ENCODE measurements at regions not wholly inside any gene's neighbourhood (a gene's known extent, or its start where the extent isn't known, plus 50 kb on each side); places are given as distances from the start of the nearest gene placed in this dataset.
A peak's percentile ranks its signal among the peaks of the same experiment; 100 is the strongest.
"Not testable (repeated sequence)": the region's sequence is repeated elsewhere in the genome, so short reads cannot be mapped to it uniquely, and the experiment has no call there.

DNA sequence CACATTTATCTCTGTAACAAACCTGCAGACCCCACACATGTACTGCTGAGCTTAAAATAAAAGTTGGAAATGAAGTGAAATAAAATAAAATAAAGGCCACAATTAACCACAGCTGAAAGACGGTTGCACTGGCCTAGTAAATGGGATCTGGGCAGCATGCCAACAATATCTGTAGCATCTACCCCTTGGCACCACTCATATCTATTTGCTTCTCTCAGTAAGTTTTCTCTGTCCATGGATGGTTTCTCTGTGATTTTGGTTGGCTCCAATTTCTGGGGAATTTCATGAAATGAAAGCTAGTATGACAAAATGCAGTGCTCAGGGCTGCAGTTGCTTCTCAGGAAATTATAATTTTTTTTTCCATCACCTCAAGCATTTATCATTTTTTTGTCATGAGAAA is 172.0 kb upstream of the IL15 start:
- DNase-seq, result no peak

DNA sequence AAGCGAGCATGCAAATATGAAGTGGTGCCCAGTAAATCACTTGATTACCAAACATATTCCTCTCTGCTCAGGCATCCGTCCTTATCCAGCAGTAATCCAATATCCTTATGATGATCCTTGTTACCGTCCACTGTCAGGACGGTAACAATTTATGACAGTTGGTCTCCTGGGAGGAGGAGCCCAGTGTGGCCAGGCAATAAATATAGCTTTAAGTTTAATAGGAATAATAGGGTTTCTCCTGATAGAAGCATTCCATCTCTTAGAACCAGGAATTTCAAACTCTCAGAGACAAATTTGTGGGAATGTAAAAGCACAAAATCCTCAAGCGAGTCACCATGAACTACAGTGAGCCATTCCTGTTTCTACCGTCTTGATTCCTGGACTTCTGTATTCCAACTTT is 171.2 kb upstream of the IL15 start:
- peak; percentile 53 for DNase-seq

DNA sequence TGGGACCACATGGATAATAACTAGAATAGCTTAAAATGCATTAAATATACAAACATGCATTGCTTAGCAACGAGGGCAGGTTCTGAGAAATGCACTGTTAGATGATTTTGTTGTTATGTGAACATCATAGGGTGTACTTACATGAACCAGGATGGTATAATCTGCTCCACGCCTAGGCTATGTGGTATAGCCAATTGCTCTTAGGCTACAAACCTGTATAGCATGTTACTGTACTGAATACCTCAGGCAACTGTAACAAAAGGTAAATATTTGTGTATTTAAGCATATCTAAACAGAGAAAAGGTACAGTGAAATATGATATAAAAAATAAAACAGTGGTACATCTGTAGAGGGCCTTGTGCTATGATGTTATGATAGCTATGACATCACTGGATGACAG is 169.2 kb upstream of the IL15 start:
- peak; percentile 42 for DNase-seq

DNA sequence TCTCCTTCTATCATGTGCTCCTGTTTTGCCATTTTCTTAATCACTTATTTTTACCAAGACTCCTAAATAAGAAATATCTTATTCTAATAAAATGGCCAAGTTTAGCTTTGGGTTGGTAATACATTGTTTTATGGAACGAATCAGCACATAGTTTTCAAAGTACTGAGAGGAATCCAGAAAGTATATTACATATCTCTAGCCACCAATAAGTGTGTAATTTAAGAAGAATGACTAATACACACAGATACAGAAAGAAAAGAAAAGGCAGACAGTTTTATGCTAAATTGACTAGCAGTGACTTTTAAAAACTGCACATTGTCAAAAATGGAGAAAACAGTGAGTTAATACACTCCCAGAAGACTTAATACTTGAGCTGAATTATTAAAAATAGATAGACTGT is 167.0 kb upstream of the IL15 start:
- DNase-seq, result peak; percentile 34

DNA sequence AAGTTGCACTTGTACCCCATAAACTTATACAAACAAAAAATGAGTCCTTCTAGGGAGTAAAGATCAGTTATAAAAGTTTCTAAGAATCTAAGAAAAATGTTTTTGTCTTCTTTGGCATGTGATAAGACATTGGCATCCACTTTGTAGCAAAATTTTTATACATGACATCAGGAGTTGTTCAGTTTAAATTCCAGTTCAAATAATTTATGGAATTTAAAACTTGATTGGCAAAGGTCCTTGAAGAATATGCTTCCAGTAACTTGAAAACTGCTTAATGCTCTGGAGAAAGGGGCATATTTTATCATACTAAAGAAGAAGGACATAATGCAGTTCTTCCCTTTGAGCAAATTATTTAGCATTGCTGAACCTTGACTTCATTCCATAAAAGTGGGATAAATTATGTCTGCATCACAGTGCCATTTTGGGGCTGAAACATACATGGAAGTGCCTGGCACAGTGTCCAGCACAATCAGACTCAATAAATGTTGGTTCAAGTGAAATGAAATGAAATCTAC is 163.3 kb upstream of the IL15 start:
- DNase-seq, result no peak

DNA sequence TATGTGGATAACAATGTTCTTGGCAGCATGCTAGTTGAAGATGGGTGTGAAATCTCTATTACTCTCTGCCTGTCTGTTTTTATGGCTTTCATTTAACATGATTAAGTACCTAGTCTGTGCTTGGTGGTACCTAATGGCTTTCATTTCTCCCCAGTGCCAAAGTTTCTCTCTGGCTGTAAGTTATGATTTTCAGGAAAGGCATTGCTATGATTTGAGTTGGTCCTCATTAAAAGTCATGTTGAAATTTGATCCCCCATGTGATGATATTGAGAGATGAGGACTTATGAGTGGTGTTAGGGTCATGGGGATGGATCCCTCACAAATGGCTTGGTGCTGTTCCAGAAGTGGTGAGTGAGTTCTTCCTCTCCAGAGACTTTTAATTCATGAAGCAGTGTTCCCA is 162.4 kb upstream of the IL15 start:
- peak; percentile 89 for DNase-seq

DNA sequence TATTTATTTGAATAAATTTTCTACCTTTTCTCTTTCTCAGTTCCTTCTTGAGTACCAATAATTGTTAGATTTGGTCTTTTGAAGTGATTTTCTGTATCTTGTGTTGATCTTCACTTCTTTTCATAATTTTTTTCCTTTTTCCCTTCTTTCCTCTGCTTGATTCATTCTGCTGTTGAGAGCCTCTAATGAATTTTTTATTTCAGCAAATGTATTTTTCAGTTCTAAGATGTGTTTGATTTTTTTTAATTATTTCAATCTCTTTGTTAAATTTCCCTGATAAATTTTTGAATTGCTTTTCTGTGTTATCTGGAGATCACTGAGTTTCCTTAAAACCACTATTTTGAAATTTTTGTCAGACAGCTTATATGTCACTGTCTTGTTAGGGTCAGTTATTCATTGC is 155.4 kb upstream of the IL15 start:
- DNase-seq, result no peak

DNA sequence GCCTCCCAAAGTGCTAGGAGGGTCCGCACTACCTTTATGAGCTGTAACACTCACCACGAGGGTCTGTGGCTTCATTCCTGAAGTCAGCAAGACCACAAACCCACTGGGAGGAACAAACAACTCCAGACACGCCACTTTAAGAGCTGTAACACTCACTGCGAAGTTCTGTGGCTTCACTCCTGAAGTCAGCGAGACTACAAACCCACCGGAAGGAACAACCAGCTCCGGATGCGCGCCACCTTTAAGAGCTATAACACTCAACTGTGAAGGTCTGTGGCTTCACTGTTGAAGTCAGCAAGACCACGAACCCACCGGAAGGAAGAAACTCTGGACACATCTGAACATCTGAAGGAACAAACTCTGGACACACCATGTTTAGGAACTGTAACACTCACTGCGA is 152.1 kb upstream of the IL15 start:
- not testable (repeated sequence) for DNase-seq

DNA sequence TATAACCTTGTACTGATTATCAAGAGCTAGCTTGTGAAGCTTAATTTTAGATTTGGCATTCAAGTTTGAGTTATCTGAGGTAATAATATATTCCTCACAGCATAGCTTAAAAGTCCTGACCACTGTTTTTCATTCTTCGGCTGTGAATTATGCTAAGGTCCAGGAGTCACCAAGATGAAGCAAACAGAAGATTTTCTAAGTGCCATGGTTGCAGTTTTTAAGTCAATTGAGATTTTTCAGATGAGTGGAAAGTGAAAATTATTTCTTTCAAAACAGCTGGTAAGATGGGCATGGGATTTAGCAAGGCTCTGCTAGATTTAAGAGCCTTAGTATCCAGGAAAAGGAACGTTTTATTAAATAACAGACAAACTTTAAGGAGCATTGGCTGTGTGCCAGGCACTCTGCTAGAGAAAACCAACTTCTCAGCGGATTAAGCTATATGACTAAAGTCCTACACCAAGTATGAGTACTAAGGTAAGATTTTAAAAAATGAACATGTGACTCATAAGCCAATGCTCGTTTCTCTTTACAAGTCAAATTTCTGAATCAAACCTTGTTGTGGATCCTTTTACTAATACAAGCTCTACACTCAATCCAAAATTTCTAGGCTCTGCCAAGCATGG is 149.9 kb upstream of the IL15 start:
- DNase-seq, result peak; percentile 89

DNA sequence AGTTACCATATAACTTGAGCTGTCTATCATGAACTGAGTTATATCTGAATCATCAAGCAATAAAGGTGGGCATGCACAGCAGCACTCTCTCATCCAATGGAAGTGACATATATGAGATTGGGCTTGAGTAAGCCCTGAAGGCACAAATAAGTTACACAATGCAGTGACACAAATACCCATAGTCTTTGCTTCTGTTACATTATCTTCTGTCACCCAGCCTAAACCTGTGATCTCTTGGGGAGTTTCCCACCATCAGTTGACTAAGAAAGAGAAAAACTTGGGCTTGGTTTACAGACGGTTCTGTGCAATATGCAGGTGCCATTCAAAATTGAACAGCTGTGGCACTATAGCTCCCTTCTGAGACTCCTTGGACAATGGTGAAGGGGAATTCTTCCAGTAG is 138.8 kb upstream of the IL15 start:
- DNase-seq, result no peak

DNA sequence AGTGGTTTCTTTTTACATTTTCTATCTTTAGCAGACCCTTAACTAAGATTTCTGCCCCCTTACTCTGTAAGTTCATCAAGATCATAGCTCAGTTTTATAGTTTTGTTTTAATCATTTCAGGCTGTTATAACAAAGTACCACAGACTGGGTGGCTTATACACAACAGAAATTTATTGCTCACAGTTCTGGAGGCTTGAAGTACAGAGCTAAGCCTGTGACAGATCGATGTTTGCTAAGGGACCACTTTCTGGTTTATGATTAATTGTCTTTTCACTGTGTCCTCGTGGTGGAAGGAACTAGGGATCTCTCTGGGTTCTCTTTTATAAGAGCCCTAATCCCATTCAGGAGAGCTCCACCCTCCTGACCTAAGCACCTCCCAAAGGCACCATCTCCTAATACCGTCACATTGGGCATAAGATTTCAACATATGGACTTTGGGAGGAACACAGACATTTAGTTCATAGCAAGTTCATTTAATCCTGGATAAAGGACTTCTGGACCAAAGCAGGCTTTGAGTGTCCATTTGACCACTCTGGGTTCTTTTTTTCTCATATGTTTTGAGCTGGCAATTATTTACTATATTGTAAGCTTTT is 137.0 kb upstream of the IL15 start:
- peak; percentile 4 for DNase-seq

DNA sequence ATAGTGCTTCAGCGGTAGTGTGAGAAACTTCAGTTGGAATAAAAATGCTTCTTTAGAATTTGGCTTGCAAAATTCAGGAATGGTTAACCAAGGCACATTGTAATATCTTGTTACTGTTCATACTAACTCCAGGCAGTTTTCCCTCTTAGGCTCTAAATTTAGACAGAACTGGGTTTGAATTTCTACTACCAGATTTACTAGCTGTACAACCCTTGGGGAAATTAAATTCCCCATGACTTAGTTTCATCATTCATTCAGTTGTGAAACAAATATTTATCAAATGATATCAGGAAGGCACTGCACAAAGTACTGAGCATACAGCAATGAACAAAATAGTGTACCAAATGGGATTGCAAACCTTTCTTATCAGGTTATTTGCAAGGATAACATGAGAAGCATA is 135.0 kb upstream of the IL15 start:
- peak; percentile 29 for DNase-seq

DNA sequence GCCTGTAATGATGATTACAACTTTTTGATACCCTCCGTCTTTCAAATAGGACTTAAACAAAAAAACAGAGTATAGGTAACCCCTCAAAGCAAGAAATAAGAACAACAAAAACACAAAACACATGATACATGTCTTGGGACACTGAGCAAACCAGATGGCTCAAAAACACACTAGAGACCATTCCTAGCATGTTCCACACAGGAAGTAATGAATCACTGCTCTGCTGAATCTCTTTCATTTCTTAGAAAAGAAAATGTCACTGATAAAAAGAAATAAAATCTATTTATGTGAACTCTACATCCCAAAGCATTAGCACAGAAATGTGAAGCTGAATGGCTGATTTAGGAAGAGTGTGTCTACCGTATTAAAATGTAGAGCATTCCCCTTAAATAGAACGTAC is 134.5 kb upstream of the IL15 start:
- DNase-seq, result peak; percentile 37

DNA sequence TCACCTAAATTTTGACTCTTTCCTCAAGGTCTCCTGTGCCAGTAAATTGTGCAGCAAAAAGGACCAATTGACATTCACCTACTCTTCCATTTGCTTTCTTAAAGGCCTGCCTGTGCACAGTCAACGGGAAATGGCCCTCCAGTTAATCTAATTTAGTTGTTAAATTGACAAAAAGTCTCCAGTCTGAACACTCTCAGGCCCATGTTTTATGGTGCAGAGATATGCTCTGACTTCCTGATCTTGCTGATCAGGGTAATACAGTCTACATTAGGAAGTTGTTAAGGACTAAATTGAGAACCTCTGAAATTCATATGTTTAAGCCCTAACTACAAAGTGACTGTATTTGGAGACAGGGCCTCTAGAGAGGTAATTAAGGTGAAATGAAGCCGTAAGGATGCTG is 133.6 kb upstream of the IL15 start:
- no peak for DNase-seq

DNA sequence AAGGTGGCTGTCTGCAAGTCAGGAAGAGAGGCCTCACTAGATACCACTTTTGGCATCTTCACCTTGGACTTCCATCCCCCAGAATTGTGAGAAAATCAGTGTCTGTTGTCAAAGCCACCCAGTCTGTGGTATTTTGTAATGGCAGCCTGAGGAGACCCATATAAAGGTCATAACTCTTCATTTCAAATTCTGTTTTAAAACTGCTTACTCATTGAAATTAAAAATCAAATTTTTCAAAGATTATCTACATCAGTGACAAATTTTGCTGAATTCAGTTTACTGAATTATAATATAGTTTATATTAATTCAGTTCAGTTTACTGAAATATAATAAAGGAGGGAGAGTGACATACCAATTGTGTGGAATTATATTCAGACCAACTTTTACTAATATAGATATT is 133.1 kb upstream of the IL15 start:
- DNase-seq, result no peak

DNA sequence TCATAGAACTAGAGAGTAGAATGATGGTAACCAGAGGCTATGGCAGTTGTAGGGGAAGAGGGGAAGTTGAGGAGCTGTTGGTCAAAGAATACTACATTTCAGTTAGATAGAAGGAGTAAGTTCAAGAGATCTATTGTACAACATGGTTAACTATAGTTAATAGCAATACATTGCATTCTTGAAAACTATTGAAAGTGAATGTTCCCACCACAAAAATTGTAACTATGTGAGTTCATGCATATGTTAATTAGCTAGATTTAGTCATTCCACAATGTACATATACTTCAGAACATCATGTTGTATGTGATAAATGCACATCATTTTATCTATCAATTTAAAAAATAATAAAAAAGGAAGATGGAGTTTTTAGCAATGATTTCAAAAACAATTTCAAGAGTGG is 125.3 kb upstream of the IL15 start:
- DNase-seq, result peak; percentile 74

DNA sequence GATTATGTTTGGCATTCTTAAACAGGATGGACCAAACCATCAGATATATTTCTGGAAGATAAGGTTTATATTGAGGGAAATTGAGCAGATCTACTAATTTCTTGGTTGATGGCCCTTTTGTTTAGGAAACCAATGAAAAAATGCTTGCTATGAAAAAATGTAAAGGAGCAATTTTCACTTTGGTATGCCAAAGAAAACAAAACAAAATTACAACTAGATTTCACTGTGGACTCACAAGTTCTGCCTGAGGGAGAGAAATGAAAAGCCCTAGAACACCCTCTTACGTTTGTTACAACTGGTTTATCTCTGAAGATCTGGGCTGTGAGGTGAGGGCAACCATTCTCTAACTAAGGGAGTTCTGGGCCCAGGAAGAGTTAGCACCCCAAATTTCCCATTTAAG is 122.5 kb upstream of the IL15 start:
- DNase-seq, result no peak

DNA sequence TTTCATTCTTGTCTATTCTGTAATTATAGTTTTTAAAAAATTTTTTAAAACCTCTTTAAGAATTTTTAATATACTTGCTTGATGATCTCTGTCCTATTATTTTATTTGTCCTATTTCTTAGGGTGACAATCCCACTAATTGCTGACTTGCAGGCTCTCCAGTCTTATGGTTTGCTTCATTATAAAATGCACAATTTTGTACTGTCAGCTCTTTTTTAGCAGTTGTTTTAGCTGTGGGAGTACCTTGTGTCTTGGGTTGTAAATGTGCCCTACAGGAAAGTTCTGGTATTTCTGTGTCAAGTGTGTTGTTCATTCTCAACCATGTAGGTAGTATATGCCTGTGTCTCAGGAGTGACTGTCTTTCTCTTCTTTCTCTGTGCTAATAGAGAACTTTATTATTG is 118.2 kb upstream of the IL15 start:
- no peak for DNase-seq

DNA sequence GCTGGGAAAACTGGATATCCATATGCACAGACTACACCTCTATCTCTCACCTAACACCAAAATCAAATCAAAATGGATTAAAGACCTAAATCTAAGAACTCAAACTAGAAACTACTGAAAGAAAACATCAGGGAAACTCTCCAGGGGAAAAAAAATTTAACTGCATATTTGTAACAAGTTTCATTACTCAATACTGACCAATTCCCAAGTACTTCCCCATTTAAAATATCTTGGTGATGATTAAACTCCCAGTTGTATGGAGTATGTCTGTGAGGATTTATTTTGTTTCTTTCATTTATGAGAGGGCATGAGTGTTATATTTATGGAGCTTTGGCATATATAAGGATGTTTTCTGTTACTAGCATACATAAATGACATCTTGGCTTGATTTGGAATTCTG is 112.3 kb upstream of the IL15 start:
- peak; percentile 71 for DNase-seq

DNA sequence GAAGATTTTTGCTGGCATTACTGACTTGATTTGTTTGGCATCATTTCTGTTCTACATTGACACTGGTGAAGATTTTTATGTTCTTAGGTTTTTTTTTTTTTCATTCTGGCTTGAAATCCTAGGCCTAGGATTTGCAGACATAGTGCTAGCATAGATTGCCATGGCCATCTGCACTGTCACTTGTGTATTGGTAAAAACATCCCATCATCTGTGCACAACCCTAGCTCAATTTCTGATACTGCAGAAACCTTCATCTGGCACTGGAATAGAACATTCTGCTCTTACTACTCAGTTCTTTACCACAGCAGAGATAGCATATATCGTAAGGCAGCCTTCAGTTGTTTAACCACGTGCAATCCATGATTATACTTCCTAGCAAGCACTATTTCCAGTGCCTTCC is 111.5 kb upstream of the IL15 start:
- no peak for DNase-seq

DNA sequence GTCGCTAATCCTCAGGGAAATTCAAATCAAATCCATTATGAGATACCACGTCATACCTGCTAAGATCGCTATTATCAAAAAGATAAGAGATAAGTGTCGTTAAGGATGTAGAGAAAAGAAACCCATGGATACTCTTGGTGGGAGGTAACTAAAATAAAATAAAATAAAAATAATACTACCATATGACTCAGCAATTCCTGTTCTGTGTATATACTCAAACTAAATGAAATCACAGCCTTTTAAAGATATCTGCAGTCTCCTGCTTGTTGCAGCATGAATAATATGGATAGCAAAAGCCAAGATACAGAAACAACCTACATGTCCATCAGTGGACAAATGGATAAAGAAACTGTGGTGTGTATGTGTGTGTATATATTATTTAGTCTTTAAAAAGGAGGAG is 105.8 kb upstream of the IL15 start:
- no peak for DNase-seq

DNA sequence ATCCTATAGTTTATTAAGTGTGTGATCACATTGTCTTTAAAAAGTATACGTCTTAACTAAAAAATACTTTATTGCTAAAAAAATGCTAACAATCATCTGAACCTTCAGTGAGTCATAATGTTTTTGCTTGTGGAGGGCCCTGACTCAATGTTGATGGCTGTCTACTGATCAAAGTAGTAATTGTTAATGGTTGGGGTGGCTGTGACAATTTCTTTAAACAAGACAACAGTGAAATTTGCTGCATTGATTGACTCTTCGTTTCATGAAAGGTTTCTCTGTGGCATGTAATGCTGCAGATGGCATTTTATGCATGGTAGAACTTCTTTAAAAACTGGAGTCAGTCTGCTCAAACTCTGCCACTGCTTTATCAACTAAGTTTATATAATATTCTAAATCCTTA is 101.4 kb upstream of the IL15 start:
- no peak for DNase-seq

DNA sequence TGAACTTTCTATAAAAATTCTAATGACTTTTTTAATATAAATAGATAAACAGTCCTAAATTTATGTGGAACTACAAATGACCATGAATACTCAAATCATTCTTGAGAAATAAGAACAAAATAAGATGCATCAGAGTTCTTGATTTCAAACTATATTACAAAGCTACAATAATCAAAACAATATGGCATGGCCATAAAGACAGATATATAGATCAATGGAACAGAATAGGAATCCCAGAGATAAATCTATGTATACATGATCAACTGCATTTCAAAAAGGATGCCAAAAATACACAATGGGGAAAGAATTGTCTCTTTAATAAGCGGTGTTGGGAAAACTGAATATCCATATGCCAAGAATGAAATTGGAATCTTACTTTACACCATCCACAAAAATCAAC is 98.4 kb upstream of the IL15 start:
- DNase-seq, result no peak

DNA sequence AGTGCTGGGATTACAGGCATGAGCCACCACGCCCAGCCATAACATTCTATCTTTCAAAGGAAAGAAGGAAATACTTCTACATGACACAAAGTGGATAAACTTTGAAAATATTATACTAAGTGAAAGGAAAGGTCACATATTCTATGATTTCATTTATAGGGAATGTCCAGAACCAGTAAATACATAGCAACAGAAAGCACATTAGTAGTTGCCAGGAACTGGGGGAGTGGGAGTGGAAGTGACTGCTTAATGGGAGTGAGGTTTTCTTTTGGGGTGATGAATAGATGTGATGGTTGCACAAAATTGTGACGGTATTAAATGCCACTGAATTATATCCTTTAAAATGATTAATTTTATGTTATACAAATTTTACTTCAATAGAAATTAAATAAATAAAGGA is 95.7 kb upstream of the IL15 start:
- DNase-seq, result peak; percentile 38

DNA sequence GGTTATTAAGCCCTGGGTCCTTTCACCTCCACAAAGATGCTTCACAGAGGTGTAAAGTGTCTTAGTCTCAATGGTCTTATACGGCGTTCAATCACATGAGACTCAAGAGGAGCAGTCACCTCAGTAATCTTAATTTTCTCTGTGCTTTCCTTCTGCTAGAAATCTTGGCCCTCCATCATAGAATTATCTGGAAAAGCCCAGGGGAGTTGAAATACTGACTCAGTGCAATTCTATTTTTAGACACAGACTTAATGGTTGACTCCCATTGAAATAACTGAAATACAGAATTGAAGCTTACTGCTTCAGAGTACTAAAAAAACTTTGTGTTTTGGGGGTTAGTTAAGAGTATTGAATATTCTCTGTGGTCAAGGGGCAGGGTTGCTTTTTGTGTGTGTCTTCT is 94.5 kb upstream of the IL15 start:
- DNase-seq, result peak; percentile 64
